ENCODE measurements at regions not wholly inside any gene's neighbourhood (a gene's known extent, or its start where the extent isn't known, plus 50 kb on each side); places are given as distances from the start of the nearest gene placed in this dataset.

- TF ChIP-seq, protein P1, sequence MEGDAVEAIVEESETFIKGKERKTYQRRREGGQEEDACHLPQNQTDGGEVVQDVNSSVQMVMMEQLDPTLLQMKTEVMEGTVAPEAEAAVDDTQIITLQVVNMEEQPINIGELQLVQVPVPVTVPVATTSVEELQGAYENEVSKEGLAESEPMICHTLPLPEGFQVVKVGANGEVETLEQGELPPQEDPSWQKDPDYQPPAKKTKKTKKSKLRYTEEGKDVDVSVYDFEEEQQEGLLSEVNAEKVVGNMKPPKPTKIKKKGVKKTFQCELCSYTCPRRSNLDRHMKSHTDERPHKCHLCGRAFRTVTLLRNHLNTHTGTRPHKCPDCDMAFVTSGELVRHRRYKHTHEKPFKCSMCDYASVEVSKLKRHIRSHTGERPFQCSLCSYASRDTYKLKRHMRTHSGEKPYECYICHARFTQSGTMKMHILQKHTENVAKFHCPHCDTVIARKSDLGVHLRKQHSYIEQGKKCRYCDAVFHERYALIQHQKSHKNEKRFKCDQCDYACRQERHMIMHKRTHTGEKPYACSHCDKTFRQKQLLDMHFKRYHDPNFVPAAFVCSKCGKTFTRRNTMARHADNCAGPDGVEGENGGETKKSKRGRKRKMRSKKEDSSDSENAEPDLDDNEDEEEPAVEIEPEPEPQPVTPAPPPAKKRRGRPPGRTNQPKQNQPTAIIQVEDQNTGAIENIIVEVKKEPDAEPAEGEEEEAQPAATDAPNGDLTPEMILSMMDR (IDR thresholded peaks at IDR 0.05; ENCODE audit: borderline replicate concordance, extremely low read depth, low read length, poor library complexity, severe bottlenecking), result no peak
- TF ChIP-seq EZH2 (IDR thresholded peaks at IDR 0.05; ENCODE audit: borderline replicate concordance, low read depth, low read length, severe bottlenecking), result no peak
These were observed 60.2 kb upstream of the SLC35F3 start for GRCh38 chr1:233844275-233844674.
